ENCODE measurements at regions not wholly inside any gene's neighbourhood (a gene's known extent, or its start where the extent isn't known, plus 50 kb on each side); places are given as distances from the start of the nearest gene placed in this dataset.

DNA sequence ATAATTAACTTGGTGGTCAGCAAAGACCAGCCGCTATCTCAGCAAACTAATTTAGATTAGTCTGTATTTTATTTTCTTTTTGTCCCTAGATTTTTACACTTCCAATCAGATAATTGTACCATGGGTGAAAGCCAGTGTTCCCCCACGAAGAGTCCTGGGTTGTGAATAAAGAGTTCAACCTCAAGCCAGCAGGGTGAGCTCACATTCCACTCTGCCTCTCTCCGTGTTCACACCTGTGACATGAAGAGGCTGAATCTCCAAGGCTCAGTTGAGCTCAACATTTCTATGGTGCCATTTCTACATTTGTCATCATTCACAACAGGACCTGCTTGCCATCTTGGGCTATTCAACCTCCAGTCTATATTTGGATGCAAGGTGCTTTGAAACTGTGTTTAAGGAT is 771.5 kb downstream of the GALR1 start:
- no peaks in the 10 kb centered on the region for H3K4me1 ChIP-seq (ENCODE audit: control insufficient read depth in 2 of 2, insufficient read depth in 2 of 2, low read length in 2 of 2)
- H3K9me3 ChIP-seq (ENCODE audit: control insufficient read depth in 2 of 2, insufficient read depth in 1 of 2, low read length in 1 of 2), result no peaks in the 10 kb centered on the region
- H3K27me3 ChIP-seq (ENCODE audit: control insufficient read depth in 2 of 2, insufficient read depth in 1 of 2, low read length in 1 of 2), result no peaks in the 10 kb centered on the region
- no peak overlapping the region for H3K27ac ChIP-seq (ENCODE audit: low read depth in 1 of 2, low read length in 1 of 2)
- WGBS, result 55% methylated on average over 3 of the region's 3 CpGs
- DNase-seq (ENCODE audit: low read depth in 6 of 9, low spot score in 9 of 9), result no peak
- H3K4me3 ChIP-seq (ENCODE audit: low read length in 2 of 2), result no peak overlapping the region
- H3K36me3 ChIP-seq (ENCODE audit: control insufficient read depth in 2 of 2, insufficient read depth in 2 of 2, low read length in 1 of 2), result no peaks in the 10 kb centered on the region

DNA sequence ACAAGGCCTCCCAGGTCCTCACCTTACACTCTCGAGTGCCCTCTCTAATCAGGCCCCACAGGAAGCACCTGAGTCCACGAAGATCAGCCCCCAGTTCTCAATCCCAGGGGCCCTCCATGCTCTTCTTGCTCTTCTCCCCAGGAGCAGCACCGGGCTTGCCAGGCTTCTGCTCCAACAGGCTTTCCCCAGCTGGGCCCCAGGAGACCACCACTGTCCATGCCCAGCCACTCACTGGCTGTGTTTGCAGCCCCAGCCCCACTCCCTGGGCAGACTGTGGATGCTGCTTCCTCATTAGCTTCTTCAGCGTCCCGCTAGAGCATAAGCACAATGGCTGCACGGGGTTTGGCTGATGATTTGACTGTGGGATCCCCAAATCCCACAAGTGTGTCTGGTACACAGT is 781.9 kb downstream of the GALR1 start:
- H3K9me3 ChIP-seq (ENCODE audit: control insufficient read depth in 2 of 2, insufficient read depth in 1 of 2, low read length in 1 of 2), result no peaks in the 10 kb centered on the region

DNA sequence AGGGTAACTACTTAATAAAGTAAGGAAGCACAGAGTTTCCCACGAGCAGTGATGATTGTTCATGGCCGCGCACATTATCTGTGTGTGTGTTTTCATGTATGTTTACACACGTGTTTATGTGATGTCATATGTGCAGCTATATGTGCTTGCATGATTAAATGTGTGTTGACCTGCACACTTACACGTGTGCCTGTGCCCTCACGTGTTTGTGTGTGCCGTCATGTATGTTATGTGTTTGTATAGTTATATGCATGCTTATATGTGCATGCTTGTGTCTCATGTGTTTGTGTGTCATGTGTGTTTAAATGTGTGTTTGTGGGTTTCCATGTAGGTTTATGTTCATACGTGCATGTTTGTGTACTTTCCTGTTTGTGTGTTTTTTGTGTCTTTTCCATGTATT is 782.3 kb downstream of the GALR1 start:
- 92% methylated on average over 8 of the region's 8 CpGs for WGBS
- Histone ChIP-seq H3K27me3 (ENCODE audit: control insufficient read depth in 2 of 2, insufficient read depth in 1 of 2, low read length in 1 of 2) (no peaks in the 10 kb centered on the region), H3K9me3 (ENCODE audit: control insufficient read depth in 2 of 2, insufficient read depth in 1 of 2, low read length in 1 of 2) (no peaks in the 10 kb centered on the region), H3K27ac (ENCODE audit: low read depth in 1 of 2, low read length in 1 of 2) (no peak overlapping the region), H3K36me3 (ENCODE audit: control insufficient read depth in 2 of 2, insufficient read depth in 2 of 2, low read length in 1 of 2) (no peaks in the 10 kb centered on the region), H3K4me1 (ENCODE audit: control insufficient read depth in 2 of 2, insufficient read depth in 2 of 2, low read length in 2 of 2) (no peaks in the 10 kb centered on the region), H3K4me3 (ENCODE audit: low read length in 2 of 2) (no peak overlapping the region)
- DNase-seq (ENCODE audit: low read depth in 6 of 9, low spot score in 9 of 9), result no peak

More for the DNA sequence above, 781.9 kb downstream of the GALR1 start:
- DNase-seq (ENCODE audit: low read depth in 6 of 9, low spot score in 9 of 9), result no peak
- Histone ChIP-seq H3K4me3 (ENCODE audit: low read length in 2 of 2) (no peak overlapping the region), H3K27me3 (ENCODE audit: control insufficient read depth in 2 of 2, insufficient read depth in 1 of 2, low read length in 1 of 2) (no peaks in the 10 kb centered on the region), H3K27ac (ENCODE audit: low read depth in 1 of 2, low read length in 1 of 2) (no peak overlapping the region), H3K4me1 (ENCODE audit: control insufficient read depth in 2 of 2, insufficient read depth in 2 of 2, low read length in 2 of 2) (no peaks in the 10 kb centered on the region), H3K36me3 (ENCODE audit: control insufficient read depth in 2 of 2, insufficient read depth in 2 of 2, low read length in 1 of 2) (no peaks in the 10 kb centered on the region)
- 82% methylated on average over 6 of the region's 6 CpGs for WGBS

DNA sequence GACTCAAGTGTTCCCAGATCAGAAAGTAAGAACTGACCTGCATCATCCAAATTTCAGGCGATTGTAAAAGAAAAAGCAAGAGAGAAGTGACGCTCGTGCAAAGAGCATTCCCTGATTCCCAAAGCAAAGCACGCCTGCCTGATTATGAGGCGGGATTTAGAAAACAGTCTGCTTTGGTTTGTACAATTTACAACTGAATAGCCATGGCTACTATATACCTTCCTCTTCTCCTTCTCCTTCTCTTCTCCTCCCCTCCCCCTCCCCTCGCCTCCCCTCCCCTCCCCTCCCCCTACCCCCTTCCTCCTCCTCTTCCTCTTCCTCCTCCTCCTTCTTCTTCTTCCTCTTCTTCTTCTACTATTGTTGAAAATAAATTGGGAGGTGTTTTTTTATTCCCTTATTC is 782.9 kb downstream of the GALR1 start:
- no peak for DNase-seq (ENCODE audit: low read depth in 6 of 9, low spot score in 9 of 9)
- no peak overlapping the region for H3K4me3 ChIP-seq (ENCODE audit: low read length in 2 of 2)
- 80% methylated on average over 6 of the region's 6 CpGs for WGBS

DNA sequence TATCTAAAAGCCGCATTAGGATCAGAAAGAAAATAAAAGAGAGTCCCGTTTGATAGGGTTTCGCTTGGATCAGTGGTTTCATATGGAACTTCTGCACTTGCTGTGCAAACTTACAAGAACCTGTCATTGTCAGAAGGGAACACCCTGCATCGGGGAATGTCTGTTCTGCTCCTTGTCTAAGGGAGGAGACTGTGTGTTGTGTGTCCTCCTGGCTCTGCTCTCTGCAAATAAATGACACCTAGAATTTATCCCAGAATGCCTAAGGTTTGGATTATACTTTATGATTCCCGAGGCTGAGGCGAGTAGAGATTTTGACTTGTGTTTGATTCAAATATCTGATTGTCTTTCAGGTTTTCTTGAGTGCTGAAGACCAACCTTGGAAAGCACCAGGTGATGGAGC is 785.1 kb downstream of the GALR1 start:
- WGBS, result 93% methylated on average over 6 of the region's 6 CpGs
- H3K27me3 ChIP-seq (ENCODE audit: control insufficient read depth in 2 of 2, insufficient read depth in 1 of 2, low read length in 1 of 2), result no peaks in the 10 kb centered on the region
- no peak overlapping the region for H3K4me3 ChIP-seq (ENCODE audit: low read length in 2 of 2)

More for the DNA sequence above, 782.9 kb downstream of the GALR1 start:
- Histone ChIP-seq H3K27me3 (ENCODE audit: control insufficient read depth in 2 of 2, insufficient read depth in 1 of 2, low read length in 1 of 2) (no peaks in the 10 kb centered on the region), H3K9me3 (ENCODE audit: control insufficient read depth in 2 of 2, insufficient read depth in 1 of 2, low read length in 1 of 2) (no peaks in the 10 kb centered on the region), H3K27ac (ENCODE audit: low read depth in 1 of 2, low read length in 1 of 2) (no peak overlapping the region), H3K4me1 (ENCODE audit: control insufficient read depth in 2 of 2, insufficient read depth in 2 of 2, low read length in 2 of 2) (no peaks in the 10 kb centered on the region), H3K36me3 (ENCODE audit: control insufficient read depth in 2 of 2, insufficient read depth in 2 of 2, low read length in 1 of 2) (no peaks in the 10 kb centered on the region)

DNA sequence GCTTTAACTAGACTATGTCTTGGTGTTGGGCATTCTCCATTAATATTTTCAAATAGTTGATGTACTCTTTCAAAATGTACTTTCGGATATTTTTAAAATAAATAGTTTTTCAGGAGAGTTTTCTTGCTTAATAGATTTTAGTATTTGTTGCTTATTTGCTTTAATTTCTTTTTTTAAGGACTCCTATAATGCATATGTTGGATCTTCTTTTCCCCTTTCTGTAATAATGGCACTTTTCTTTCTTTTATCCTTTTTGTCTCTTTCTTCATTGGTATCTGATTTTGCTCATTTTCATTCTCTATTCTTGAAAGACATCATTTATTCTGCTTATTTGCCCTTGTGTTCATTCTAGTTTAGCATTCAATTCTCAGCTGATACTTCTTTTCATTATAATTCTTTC is 791.6 kb downstream of the GALR1 start:
- H3K36me3 ChIP-seq (ENCODE audit: control insufficient read depth in 2 of 2, insufficient read depth in 2 of 2, low read length in 1 of 2), result no peaks in the 10 kb centered on the region
- whole genome bisulfite sequencing, result 93% methylated on average over 1 of the region's 1 CpG
- no peak overlapping the region for H3K27ac ChIP-seq (ENCODE audit: low read depth in 1 of 2, low read length in 1 of 2)
- H3K4me3 ChIP-seq (ENCODE audit: low read length in 2 of 2), result no peak overlapping the region
- no peaks in the 10 kb centered on the region for H3K4me1 ChIP-seq (ENCODE audit: control insufficient read depth in 2 of 2, insufficient read depth in 2 of 2, low read length in 2 of 2)
- no peaks in the 10 kb centered on the region for H3K27me3 ChIP-seq (ENCODE audit: control insufficient read depth in 2 of 2, insufficient read depth in 1 of 2, low read length in 1 of 2)
- no peak for DNase-seq (ENCODE audit: low read depth in 6 of 9, low spot score in 9 of 9)
- H3K9me3 ChIP-seq (ENCODE audit: control insufficient read depth in 2 of 2, insufficient read depth in 1 of 2, low read length in 1 of 2), result no peaks in the 10 kb centered on the region

More for the DNA sequence above, 785.1 kb downstream of the GALR1 start:
- Histone ChIP-seq H3K4me1 (ENCODE audit: control insufficient read depth in 2 of 2, insufficient read depth in 2 of 2, low read length in 2 of 2) (no peaks in the 10 kb centered on the region), H3K27ac (ENCODE audit: low read depth in 1 of 2, low read length in 1 of 2) (no peak overlapping the region), H3K9me3 (ENCODE audit: control insufficient read depth in 2 of 2, insufficient read depth in 1 of 2, low read length in 1 of 2) (no peaks in the 10 kb centered on the region), H3K36me3 (ENCODE audit: control insufficient read depth in 2 of 2, insufficient read depth in 2 of 2, low read length in 1 of 2) (no peaks in the 10 kb centered on the region)
- DNase-seq (ENCODE audit: low read depth in 6 of 9, low spot score in 9 of 9), result no peak

- no peak for DNase-seq (ENCODE audit: low read depth in 6 of 9, low spot score in 9 of 9)
- Histone ChIP-seq H3K4me3 (ENCODE audit: low read length in 2 of 2) (no peak overlapping the region), H3K9me3 (ENCODE audit: control insufficient read depth in 2 of 2, insufficient read depth in 1 of 2, low read length in 1 of 2) (no peaks in the 10 kb centered on the region), H3K4me1 (ENCODE audit: control insufficient read depth in 2 of 2, insufficient read depth in 2 of 2, low read length in 2 of 2) (no peaks in the 10 kb centered on the region), H3K27me3 (ENCODE audit: control insufficient read depth in 2 of 2, insufficient read depth in 1 of 2, low read length in 1 of 2) (no peaks in the 10 kb centered on the region), H3K27ac (ENCODE audit: low read depth in 1 of 2, low read length in 1 of 2) (no peak overlapping the region), H3K36me3 (ENCODE audit: control insufficient read depth in 2 of 2, insufficient read depth in 2 of 2, low read length in 1 of 2) (no peaks in the 10 kb centered on the region)
- WGBS, result 96% methylated on average over 3 of the region's 3 CpGs
Measured at GRCh38 chr18:78046631-78047030, 797.0 kb downstream of the GALR1 start.

DNA sequence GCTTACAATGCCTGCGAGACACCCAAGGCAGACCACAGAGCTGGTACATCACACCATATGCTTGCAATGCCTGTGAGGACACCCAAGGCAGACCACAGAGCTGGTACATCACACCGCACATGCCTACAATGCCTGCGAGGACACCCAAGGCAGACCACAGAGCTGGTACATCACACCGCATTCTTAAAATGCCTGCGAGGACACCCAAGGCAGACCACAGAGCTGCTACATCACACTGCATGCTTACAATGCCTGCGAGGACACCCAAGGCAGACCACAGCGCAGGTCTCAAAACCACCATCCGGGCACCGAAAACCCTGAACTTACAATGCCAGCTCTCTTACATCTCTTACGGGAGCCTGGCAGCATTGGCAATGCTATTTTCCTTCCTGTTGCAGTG is 799.6 kb downstream of the GALR1 start:
- H3K4me1 ChIP-seq (ENCODE audit: control insufficient read depth in 2 of 2, insufficient read depth in 2 of 2, low read length in 2 of 2), result no peaks in the 10 kb centered on the region
- H3K36me3 ChIP-seq (ENCODE audit: control insufficient read depth in 2 of 2, insufficient read depth in 2 of 2, low read length in 1 of 2), result no peaks in the 10 kb centered on the region

GRCh38 chr18:78054801-78055200 is 805.2 kb downstream of the GALR1 start:
- Histone ChIP-seq H3K9me3 (ENCODE audit: control insufficient read depth in 2 of 2, insufficient read depth in 1 of 2, low read length in 1 of 2) (no peaks in the 10 kb centered on the region), H3K4me1 (ENCODE audit: control insufficient read depth in 2 of 2, insufficient read depth in 2 of 2, low read length in 2 of 2) (no peaks in the 10 kb centered on the region), H3K4me3 (ENCODE audit: low read length in 2 of 2) (no peak overlapping the region), H3K27ac (ENCODE audit: low read depth in 1 of 2, low read length in 1 of 2) (no peak overlapping the region), H3K36me3 (ENCODE audit: control insufficient read depth in 2 of 2, insufficient read depth in 2 of 2, low read length in 1 of 2) (no peaks in the 10 kb centered on the region), H3K27me3 (ENCODE audit: control insufficient read depth in 2 of 2, insufficient read depth in 1 of 2, low read length in 1 of 2) (no peaks in the 10 kb centered on the region)
- WGBS, result 92% methylated on average over 6 of the region's 6 CpGs
- no peak for DNase-seq (ENCODE audit: low read depth in 6 of 9, low spot score in 9 of 9)

More for the DNA sequence above, 799.6 kb downstream of the GALR1 start:
- WGBS, result 94% methylated on average over 10 of the region's 10 CpGs
- H3K9me3 ChIP-seq (ENCODE audit: control insufficient read depth in 2 of 2, insufficient read depth in 1 of 2, low read length in 1 of 2), result no peaks in the 10 kb centered on the region
- H3K4me3 ChIP-seq (ENCODE audit: low read length in 2 of 2), result no peak overlapping the region
- no peaks in the 10 kb centered on the region for H3K27me3 ChIP-seq (ENCODE audit: control insufficient read depth in 2 of 2, insufficient read depth in 1 of 2, low read length in 1 of 2)
- H3K27ac ChIP-seq (ENCODE audit: low read depth in 1 of 2, low read length in 1 of 2), result no peak overlapping the region
- no peak for DNase-seq (ENCODE audit: low read depth in 6 of 9, low spot score in 9 of 9)

GRCh38 chr18:78056011-78056410 is 806.4 kb downstream of the GALR1 start:
- no peaks in the 10 kb centered on the region for H3K4me1 ChIP-seq (ENCODE audit: control insufficient read depth in 2 of 2, insufficient read depth in 2 of 2, low read length in 2 of 2)
- no peaks in the 10 kb centered on the region for H3K9me3 ChIP-seq (ENCODE audit: control insufficient read depth in 2 of 2, insufficient read depth in 1 of 2, low read length in 1 of 2)
- no peak for DNase-seq (ENCODE audit: low read depth in 6 of 9, low spot score in 9 of 9)
- H3K4me3 ChIP-seq (ENCODE audit: low read length in 2 of 2), result no peak overlapping the region
- no peak overlapping the region for H3K27ac ChIP-seq (ENCODE audit: low read depth in 1 of 2, low read length in 1 of 2)
- no peaks in the 10 kb centered on the region for H3K36me3 ChIP-seq (ENCODE audit: control insufficient read depth in 2 of 2, insufficient read depth in 2 of 2, low read length in 1 of 2)
- 96% methylated on average over 2 of the region's 2 CpGs for WGBS
- no peaks in the 10 kb centered on the region for H3K27me3 ChIP-seq (ENCODE audit: control insufficient read depth in 2 of 2, insufficient read depth in 1 of 2, low read length in 1 of 2)

All from thymus (tissue), 11 donors.